ENCODE measurements at regions not wholly inside any gene's neighbourhood (a gene's known extent, or its start where the extent isn't known, plus 50 kb on each side); places are given as distances from the start of the nearest gene placed in this dataset.

DNA sequence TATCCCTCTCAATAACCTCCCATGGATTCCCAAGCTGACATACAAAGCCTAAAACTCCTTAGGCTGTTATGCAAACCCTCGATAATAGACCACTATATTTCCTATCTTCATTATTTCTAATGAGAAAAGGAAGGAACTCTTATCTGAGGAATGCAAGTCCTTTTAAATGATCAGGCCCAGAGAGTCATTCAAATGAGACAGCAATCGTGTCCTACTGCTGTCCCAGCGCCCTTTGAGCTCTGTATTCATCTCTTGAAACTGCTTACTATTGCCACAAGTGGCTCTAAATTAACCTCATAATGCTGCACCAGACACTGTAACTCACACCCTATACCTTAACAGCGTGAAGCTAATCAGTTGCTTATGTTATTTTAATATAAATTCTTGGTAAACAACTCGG, 182.1 kb upstream of the NAMPT start:
- TF ChIP-seq, protein P1, sequence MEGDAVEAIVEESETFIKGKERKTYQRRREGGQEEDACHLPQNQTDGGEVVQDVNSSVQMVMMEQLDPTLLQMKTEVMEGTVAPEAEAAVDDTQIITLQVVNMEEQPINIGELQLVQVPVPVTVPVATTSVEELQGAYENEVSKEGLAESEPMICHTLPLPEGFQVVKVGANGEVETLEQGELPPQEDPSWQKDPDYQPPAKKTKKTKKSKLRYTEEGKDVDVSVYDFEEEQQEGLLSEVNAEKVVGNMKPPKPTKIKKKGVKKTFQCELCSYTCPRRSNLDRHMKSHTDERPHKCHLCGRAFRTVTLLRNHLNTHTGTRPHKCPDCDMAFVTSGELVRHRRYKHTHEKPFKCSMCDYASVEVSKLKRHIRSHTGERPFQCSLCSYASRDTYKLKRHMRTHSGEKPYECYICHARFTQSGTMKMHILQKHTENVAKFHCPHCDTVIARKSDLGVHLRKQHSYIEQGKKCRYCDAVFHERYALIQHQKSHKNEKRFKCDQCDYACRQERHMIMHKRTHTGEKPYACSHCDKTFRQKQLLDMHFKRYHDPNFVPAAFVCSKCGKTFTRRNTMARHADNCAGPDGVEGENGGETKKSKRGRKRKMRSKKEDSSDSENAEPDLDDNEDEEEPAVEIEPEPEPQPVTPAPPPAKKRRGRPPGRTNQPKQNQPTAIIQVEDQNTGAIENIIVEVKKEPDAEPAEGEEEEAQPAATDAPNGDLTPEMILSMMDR (IDR thresholded peaks at IDR 0.05): no peak
- no peak for TF ChIP-seq POLR2A (IDR thresholded peaks at IDR 0.05)

Measured in body of pancreas (tissue), 4 donors.